SJSA1 (cell line): ENCODE measurements at regions not wholly inside any gene's neighbourhood (a gene's known extent, or its start where the extent isn't known, plus 50 kb on each side); places are given as distances from the start of the nearest gene placed in this dataset.

ENCODE experiments used
- DNase-seq, 2 experiments: peaks; one replicate each; pipeline ENCODE4 v3.0.0-alpha.2; 2015 to 2020; ENCODE audit warnings: low spot score in 2 of 2, low read depth in 1 of 2
- H3K27ac ChIP-seq: fragments of 250-450 bp; sonication (Bioruptor Pico); 2 replicates; pipeline ENCODE4 v1.5.1; 2020; ENCODE audit warnings: mild to moderate bottlenecking, moderate library complexity
- H3K27me3 ChIP-seq: fragments of 250-450 bp; sonication (Bioruptor Pico); replicated peaks from 2 replicates; pipeline ENCODE4 v1.5.1; 2020; ENCODE audit warnings: mild to moderate bottlenecking, moderate library complexity
- H3K36me3 ChIP-seq: fragments of 250-450 bp; sonication (Bioruptor Pico); 2 replicates; pipeline ENCODE4 v1.5.1; 2020; ENCODE audit warnings: mild to moderate bottlenecking
- H3K4me1 ChIP-seq: fragments of 250-450 bp; sonication (Bioruptor Pico); replicated peaks from 2 replicates; pipeline ENCODE4 v1.6.1; 2021; ENCODE audit warnings: mild to moderate bottlenecking
- H3K4me3 ChIP-seq: fragments of 250-450 bp; sonication (Bioruptor Pico); 2 replicates; pipeline ENCODE4 v1.5.1; 2020; ENCODE audit warnings: mild to moderate bottlenecking
- H3K9me3 ChIP-seq: fragments of 250-450 bp; sonication (Bioruptor Pico); replicated peaks from 2 replicates; pipeline ENCODE4 v1.5.1; 2020; ENCODE audit warnings: mild to moderate bottlenecking

- no peak overlapping the region for H3K4me3 ChIP-seq
- H3K27me3 ChIP-seq: no peaks in the 10 kb centered on the region
- H3K27ac ChIP-seq: no peak overlapping the region
- H3K4me1 ChIP-seq: no peaks in the 10 kb centered on the region
- H3K36me3 ChIP-seq: no peaks in the 10 kb centered on the region
- DNase-seq: no peak
- no peaks in the 10 kb centered on the region for H3K9me3 ChIP-seq
These were observed 226.7 kb upstream of the ELAC2 start for GRCh38 chr17:13244513-13244912.

GRCh38 chr17:13243585-13243984 lies 225.8 kb upstream of the ELAC2 start:
- DNase-seq: no peak
- H3K9me3 ChIP-seq: no peaks in the 10 kb centered on the region
- H3K27ac ChIP-seq: no peak overlapping the region
- H3K4me3 ChIP-seq: no peak overlapping the region
- no peaks in the 10 kb centered on the region for H3K36me3 ChIP-seq
- no peaks in the 10 kb centered on the region for H3K4me1 ChIP-seq
- no peaks in the 10 kb centered on the region for H3K27me3 ChIP-seq

- H3K9me3 ChIP-seq: no peaks in the 10 kb centered on the region
- no peak overlapping the region for H3K27ac ChIP-seq
- no peak overlapping the region for H3K4me3 ChIP-seq
- no peak for DNase-seq
- no peaks in the 10 kb centered on the region for H3K27me3 ChIP-seq
- H3K4me1 ChIP-seq: no peaks in the 10 kb centered on the region
- H3K36me3 ChIP-seq: no peaks in the 10 kb centered on the region
These were observed 223.0 kb upstream of the ELAC2 start for GRCh38 chr17:13240851-13241250.

- H3K27ac ChIP-seq: no peak overlapping the region
- H3K27me3 ChIP-seq: no peaks in the 10 kb centered on the region
- peaks cover 7% of the 10 kb centered on the region; the same call in 1 of the 2 replicates for H3K4me1 ChIP-seq
- H3K4me3 ChIP-seq: no peak overlapping the region
- no peak for DNase-seq
- H3K36me3 ChIP-seq: no peaks in the 10 kb centered on the region
- H3K9me3 ChIP-seq: no peaks in the 10 kb centered on the region
These were observed 212.8 kb upstream of the ELAC2 start for GRCh38 chr17:13230350-13231264.

- Histone ChIP-seq H3K4me1 (peaks cover 7% of the 10 kb centered on the region; the same call in 1 of the 2 replicates), H3K4me3 (no peak overlapping the region), H3K36me3 (no peaks in the 10 kb centered on the region), H3K27ac (no peak overlapping the region), H3K9me3 (no peaks in the 10 kb centered on the region), H3K27me3 (no peaks in the 10 kb centered on the region)
- no peak for DNase-seq
These were observed 210.4 kb upstream of the ELAC2 start for GRCh38 chr17:13228225-13228624.

- no peak overlapping the region for H3K27ac ChIP-seq
These were observed 205.1 kb upstream of the ELAC2 start for GRCh38 chr17:13222975-13223374.

GRCh38 chr17:13212860-13213259 lies 195.0 kb upstream of the ELAC2 start:
- H3K4me1 ChIP-seq: peaks cover 8% of the 10 kb centered on the region; the same call in 1 of the 2 replicates
- no peaks in the 10 kb centered on the region for H3K36me3 ChIP-seq
- DNase-seq: no peak
- H3K9me3 ChIP-seq: no peaks in the 10 kb centered on the region
- H3K4me3 ChIP-seq: no peak overlapping the region
- H3K27me3 ChIP-seq: no peaks in the 10 kb centered on the region
- no peak overlapping the region for H3K27ac ChIP-seq

More at GRCh38 chr17:13222975-13223374, 205.1 kb upstream of the ELAC2 start:
- Histone ChIP-seq H3K4me3 (no peak overlapping the region), H3K4me1 (peaks cover 9% of the 10 kb centered on the region), H3K27me3 (no peaks in the 10 kb centered on the region), H3K36me3 (no peaks in the 10 kb centered on the region), H3K9me3 (no peaks in the 10 kb centered on the region)
- peak in 1 of 2 experiments; percentile 31 for DNase-seq

- Histone ChIP-seq H3K4me3 (no peak overlapping the region), H3K9me3 (no peaks in the 10 kb centered on the region), H3K27ac (no peak overlapping the region), H3K27me3 (no peaks in the 10 kb centered on the region), H3K36me3 (no peaks in the 10 kb centered on the region), H3K4me1 (peaks cover 24% of the 10 kb centered on the region)
- peak in 1 of 2 experiments; percentile 32 for DNase-seq
These were observed 191.3 kb upstream of the ELAC2 start for GRCh38 chr17:13209081-13209480.

- peaks cover 30% of the 10 kb centered on the region for H3K4me1 ChIP-seq
- no peak overlapping the region for H3K27ac ChIP-seq
- H3K27me3 ChIP-seq: no peaks in the 10 kb centered on the region
- no peak overlapping the region for H3K4me3 ChIP-seq
- no peak for DNase-seq
- H3K9me3 ChIP-seq: peaks cover 8% of the 10 kb centered on the region; the same call in 1 of the 2 replicates
- no peaks in the 10 kb centered on the region for H3K36me3 ChIP-seq
These were observed 186.9 kb upstream of the ELAC2 start for GRCh38 chr17:13204607-13205237.

- Histone ChIP-seq H3K36me3 (no peaks in the 10 kb centered on the region), H3K4me1 (peaks cover 21% of the 10 kb centered on the region), H3K27me3 (no peaks in the 10 kb centered on the region), H3K4me3 (no peak overlapping the region), H3K27ac (no peak overlapping the region), H3K9me3 (peaks cover 8% of the 10 kb centered on the region; the same call in 1 of the 2 replicates)
- no peak for DNase-seq
These were observed 185.0 kb upstream of the ELAC2 start for GRCh38 chr17:13202835-13203234.

GRCh38 chr17:13200671-13201070 lies 182.8 kb upstream of the ELAC2 start:
- H3K27ac ChIP-seq: no peak overlapping the region
- DNase-seq: no peak
- no peaks in the 10 kb centered on the region for H3K36me3 ChIP-seq
- H3K9me3 ChIP-seq: peaks cover 8% of the 10 kb centered on the region; the same call in 1 of the 2 replicates
- H3K4me1 ChIP-seq: peaks cover 18% of the 10 kb centered on the region
- H3K27me3 ChIP-seq: no peaks in the 10 kb centered on the region
- H3K4me3 ChIP-seq: no peak overlapping the region

- Histone ChIP-seq H3K9me3 (peaks cover 8% of the 10 kb centered on the region; the same call in 1 of the 2 replicates), H3K36me3 (no peaks in the 10 kb centered on the region), H3K27ac (no peak overlapping the region), H3K4me3 (no peak overlapping the region), H3K4me1 (peaks cover 8% of the 10 kb centered on the region), H3K27me3 (no peaks in the 10 kb centered on the region)
- no peak for DNase-seq
These were observed 181.6 kb upstream of the ELAC2 start for GRCh38 chr17:13199425-13199824.

- Histone ChIP-seq H3K4me3 (no peak overlapping the region), H3K9me3 (peaks cover 8% of the 10 kb centered on the region; the same call in 1 of the 2 replicates), H3K27ac (no peak overlapping the region), H3K27me3 (no peaks in the 10 kb centered on the region), H3K36me3 (no peaks in the 10 kb centered on the region), H3K4me1 (peaks cover 6% of the 10 kb centered on the region)
- no peak for DNase-seq
These were observed 179.8 kb upstream of the ELAC2 start for GRCh38 chr17:13197586-13197985.

GRCh38 chr17:13194887-13195286 lies 177.1 kb upstream of the ELAC2 start:
- H3K4me1 ChIP-seq: no peaks in the 10 kb centered on the region
- H3K27me3 ChIP-seq: no peaks in the 10 kb centered on the region
- H3K27ac ChIP-seq: no peak overlapping the region
- DNase-seq: no peak
- no peaks in the 10 kb centered on the region for H3K36me3 ChIP-seq
- H3K9me3 ChIP-seq: no peaks in the 10 kb centered on the region; the same call in 1 of the 2 replicates
- no peak overlapping the region for H3K4me3 ChIP-seq
